Parathyroid adenoma (tissue), 2 donors: ENCODE measurements at regions not wholly inside any gene's neighbourhood (a gene's known extent, or its start where the extent isn't known, plus 50 kb on each side); places are given as distances from the start of the nearest gene placed in this dataset.

Source experiments
- H2AFZ ChIP-seq: fragments of 300-600 bp; sonication (generic); one replicate; pipeline ENCODE4 v1.7.0; 2017; ENCODE audit warnings: antibody characterized with exemption, mild to moderate bottlenecking
- H3K27ac ChIP-seq: fragments of 300-600 bp; sonication (generic); one replicate; pipeline ENCODE4 v1.7.0; 2017
- H3K27me3 ChIP-seq: fragments of 300-600 bp; sonication (generic); one replicate; pipeline ENCODE4 v1.7.0; 2017; ENCODE audit warnings: low read length; ENCODE audit not compliant: control insufficient read depth, insufficient read depth
- H3K36me3 ChIP-seq: fragments of 300-600 bp; sonication (generic); one replicate; pipeline ENCODE4 v1.7.0; 2017; ENCODE audit warnings: low read length; ENCODE audit not compliant: control insufficient read depth, insufficient read depth
- H3K4me1 ChIP-seq: fragments of 300-600 bp; sonication (generic); one replicate; pipeline ENCODE4 v1.7.0; 2017; ENCODE audit warnings: control low read depth
- H3K4me2 ChIP-seq: fragments of 300-600 bp; sonication (generic); one replicate; pipeline ENCODE4 v1.7.0; 2017; ENCODE audit warnings: low read length
- H3K4me3 ChIP-seq: fragments of 300-600 bp; sonication (generic); one replicate; pipeline ENCODE4 v1.7.0; 2017; ENCODE audit warnings: low read depth, low read length
- H3K79me2 ChIP-seq: fragments of 300-600 bp; sonication (generic); one replicate; pipeline ENCODE4 v1.7.0; 2017; ENCODE audit warnings: control low read depth
- H3K9ac ChIP-seq: fragments of 300-600 bp; sonication (generic); one replicate; pipeline ENCODE4 v1.7.0; 2017; ENCODE audit warnings: mild to moderate bottlenecking
- H3K9me3 ChIP-seq: fragments of 300-600 bp; sonication (generic); one replicate; pipeline ENCODE4 v1.7.0; 2017; ENCODE audit warnings: low read length; ENCODE audit not compliant: control insufficient read depth
- TF ChIP-seq, protein P1 (sequence below): fragments of 300-600 bp; sonication (generic); IDR thresholded peaks from one replicate; pipeline ENCODE4 v1.7.0; 2017; ENCODE audit warnings: antibody characterized with exemption, mild to moderate bottlenecking
- donor health status: primary hyperparathyroidism.

DNA sequence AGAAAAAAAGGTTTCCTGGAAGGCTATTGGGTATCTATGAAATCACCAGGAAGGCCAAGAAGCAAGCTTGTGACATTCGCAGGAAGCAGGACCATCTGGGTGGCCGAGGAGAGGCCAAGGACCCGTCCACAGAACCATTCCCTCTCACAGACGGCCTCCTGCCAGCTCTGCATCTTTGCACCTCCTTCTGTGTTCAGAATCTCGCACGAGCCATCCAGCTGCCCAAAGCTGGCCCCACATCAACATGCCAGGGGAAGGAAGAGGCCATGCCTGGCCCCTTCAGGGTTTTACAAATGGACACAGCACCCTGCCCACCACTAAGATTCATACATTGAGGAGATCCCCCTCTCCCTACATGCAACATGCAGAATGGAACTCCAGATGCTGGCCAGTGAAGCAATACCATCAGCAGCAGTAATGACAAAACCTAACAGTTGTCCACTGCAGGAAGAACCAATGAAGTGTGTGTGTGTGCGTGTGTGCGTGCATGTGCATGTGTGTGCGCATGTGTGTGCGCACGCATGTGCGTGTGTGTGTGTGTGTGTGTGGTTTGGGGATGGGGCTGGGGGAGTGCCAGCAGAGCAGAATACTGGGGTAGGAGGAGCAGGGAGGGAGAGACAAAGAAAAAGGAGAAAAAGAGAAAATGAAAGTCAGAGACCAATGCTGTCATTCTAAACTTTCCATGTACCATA, 184.2 kb upstream of the FOXQ1 start:
- Histone ChIP-seq H3K4me1 (no peaks in the 10 kb centered on the region), H2AFZ (no peak overlapping the region), H3K27me3 (no peaks in the 10 kb centered on the region), H3K27ac (no peak overlapping the region), H3K4me3 (no peak overlapping the region), H3K79me2 (no peaks in the 10 kb centered on the region), H3K4me2 (no peak overlapping the region), H3K9me3 (no peaks in the 10 kb centered on the region), H3K36me3 (no peaks in the 10 kb centered on the region), H3K9ac (no peak overlapping the region)
- TF ChIP-seq, protein P1, sequence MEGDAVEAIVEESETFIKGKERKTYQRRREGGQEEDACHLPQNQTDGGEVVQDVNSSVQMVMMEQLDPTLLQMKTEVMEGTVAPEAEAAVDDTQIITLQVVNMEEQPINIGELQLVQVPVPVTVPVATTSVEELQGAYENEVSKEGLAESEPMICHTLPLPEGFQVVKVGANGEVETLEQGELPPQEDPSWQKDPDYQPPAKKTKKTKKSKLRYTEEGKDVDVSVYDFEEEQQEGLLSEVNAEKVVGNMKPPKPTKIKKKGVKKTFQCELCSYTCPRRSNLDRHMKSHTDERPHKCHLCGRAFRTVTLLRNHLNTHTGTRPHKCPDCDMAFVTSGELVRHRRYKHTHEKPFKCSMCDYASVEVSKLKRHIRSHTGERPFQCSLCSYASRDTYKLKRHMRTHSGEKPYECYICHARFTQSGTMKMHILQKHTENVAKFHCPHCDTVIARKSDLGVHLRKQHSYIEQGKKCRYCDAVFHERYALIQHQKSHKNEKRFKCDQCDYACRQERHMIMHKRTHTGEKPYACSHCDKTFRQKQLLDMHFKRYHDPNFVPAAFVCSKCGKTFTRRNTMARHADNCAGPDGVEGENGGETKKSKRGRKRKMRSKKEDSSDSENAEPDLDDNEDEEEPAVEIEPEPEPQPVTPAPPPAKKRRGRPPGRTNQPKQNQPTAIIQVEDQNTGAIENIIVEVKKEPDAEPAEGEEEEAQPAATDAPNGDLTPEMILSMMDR, result no peak

DNA sequence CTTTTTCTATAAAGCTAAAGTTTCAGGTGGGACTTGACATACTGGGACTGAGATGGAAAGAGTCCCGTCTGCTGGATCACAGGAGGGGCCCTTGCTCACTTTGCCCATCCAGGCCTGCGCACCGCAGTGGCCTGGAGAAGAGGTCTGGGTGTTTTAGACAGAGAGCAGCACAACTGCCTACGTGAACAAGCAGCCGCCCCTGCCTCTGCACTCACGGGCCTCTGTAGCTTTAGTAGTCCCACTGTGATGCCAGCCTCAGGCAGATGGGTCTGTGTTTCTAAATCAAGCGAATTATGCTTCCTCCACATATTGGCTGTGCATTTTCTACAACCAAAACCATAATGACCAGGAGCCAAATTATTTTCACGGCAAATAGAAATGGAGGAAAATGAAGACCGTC, 184.8 kb upstream of the FOXQ1 start:
- H3K36me3 ChIP-seq, result no peaks in the 10 kb centered on the region
- no peak overlapping the region for H2AFZ ChIP-seq
- H3K27ac ChIP-seq, result no peak overlapping the region
- TF ChIP-seq, protein P1, result no peak
- no peak overlapping the region for H3K9ac ChIP-seq
- H3K4me3 ChIP-seq, result no peak overlapping the region
- H3K4me2 ChIP-seq, result no peak overlapping the region
- H3K27me3 ChIP-seq, result no peaks in the 10 kb centered on the region
- H3K4me1 ChIP-seq, result no peaks in the 10 kb centered on the region
- no peaks in the 10 kb centered on the region for H3K9me3 ChIP-seq
- H3K79me2 ChIP-seq, result no peaks in the 10 kb centered on the region

DNA sequence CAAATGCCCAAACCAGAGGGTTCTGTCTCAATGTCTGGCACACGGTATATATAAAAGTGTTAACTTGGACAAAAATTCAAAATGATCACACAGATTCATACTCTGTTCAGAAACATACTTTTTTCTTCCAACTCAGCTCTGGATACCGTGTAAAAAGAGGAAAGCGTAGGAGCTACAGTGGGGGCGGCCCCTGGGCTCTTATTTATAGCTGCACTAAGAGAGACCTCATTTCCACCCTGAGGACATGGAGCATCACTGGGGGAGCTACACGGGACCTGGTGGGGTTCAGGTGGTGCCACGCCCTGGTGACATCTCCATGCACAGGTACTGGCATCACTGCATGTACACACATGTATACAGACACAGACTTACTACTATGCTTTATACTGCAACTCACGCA, 185.9 kb upstream of the FOXQ1 start:
- no peaks in the 10 kb centered on the region for H3K9me3 ChIP-seq
- H3K4me1 ChIP-seq, result no peaks in the 10 kb centered on the region
- TF ChIP-seq, protein P1, result no peak

GRCh38 chr6:1125297-1125696, 186.6 kb upstream of the FOXQ1 start:
- Histone ChIP-seq H3K4me2 (no peak overlapping the region), H3K9me3 (no peaks in the 10 kb centered on the region), H3K27me3 (no peaks in the 10 kb centered on the region), H3K36me3 (no peaks in the 10 kb centered on the region), H3K4me3 (no peak overlapping the region), H3K9ac (no peak overlapping the region), H3K4me1 (no peaks in the 10 kb centered on the region), H3K27ac (no peak overlapping the region), H3K79me2 (no peaks in the 10 kb centered on the region), H2AFZ (no peak overlapping the region)
- TF ChIP-seq, protein P1, result no peak

More for the DNA sequence above, 185.9 kb upstream of the FOXQ1 start:
- Histone ChIP-seq H3K79me2 (no peaks in the 10 kb centered on the region), H3K36me3 (no peaks in the 10 kb centered on the region), H3K4me3 (no peak overlapping the region), H3K27me3 (no peaks in the 10 kb centered on the region), H3K9ac (no peak overlapping the region), H3K4me2 (no peak overlapping the region), H2AFZ (no peak overlapping the region), H3K27ac (no peak overlapping the region)

- H3K4me2 ChIP-seq, result no peak overlapping the region
- H3K4me3 ChIP-seq, result no peak overlapping the region
- TF ChIP-seq, protein P1, result no peak
- no peaks in the 10 kb centered on the region for H3K4me1 ChIP-seq
- H2AFZ ChIP-seq, result no peak overlapping the region
- no peaks in the 10 kb centered on the region for H3K9me3 ChIP-seq
- H3K27ac ChIP-seq, result no peak overlapping the region
- no peaks in the 10 kb centered on the region for H3K36me3 ChIP-seq
- H3K27me3 ChIP-seq, result no peaks in the 10 kb centered on the region
- no peak overlapping the region for H3K9ac ChIP-seq
- no peaks in the 10 kb centered on the region for H3K79me2 ChIP-seq
Measured at GRCh38 chr6:1124885-1125284, 187.0 kb upstream of the FOXQ1 start.
